ENCODE measurements at regions not wholly inside any gene's neighbourhood (a gene's known extent, or its start where the extent isn't known, plus 50 kb on each side); places are given as distances from the start of the nearest gene placed in this dataset.

DNA sequence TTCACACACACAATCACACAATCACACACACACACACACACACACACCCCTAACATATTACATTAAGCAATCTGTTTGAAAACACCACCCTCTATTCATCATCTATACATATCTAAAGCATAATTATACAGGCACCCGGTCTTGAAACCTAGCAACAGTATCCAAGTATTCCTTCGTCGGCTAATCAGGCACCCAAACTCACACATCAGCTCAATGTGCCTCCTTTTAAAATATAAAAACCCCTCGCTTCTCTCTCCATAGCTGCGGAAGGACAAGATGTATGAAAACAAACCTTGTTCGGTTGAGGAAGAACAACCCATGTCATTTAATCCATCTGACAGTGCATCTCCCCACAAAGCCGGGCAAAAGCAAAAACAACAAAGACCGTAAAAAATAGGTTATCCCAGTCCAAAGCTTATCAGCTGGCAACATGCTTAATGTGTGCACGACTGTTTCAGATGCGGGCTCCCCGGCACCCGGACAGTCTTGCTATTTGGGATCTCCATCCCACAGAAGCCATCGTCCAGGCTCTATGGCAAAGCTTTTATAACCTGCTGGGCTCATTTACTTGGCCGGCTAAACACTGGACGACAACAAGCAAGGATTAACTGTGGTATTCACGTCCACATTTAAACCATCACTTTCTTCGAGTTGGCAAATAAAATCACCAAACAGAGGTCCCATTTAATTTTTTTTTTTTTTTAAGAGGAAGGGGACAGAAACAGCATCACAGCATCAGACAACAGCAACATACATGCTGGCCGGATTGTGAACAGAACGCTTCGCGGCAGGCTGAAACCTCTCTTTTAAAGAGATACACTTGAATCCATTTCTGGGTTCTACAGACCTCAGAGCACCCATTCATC is 365.5 kb downstream of the SHANK2 start:
- TF ChIP-seq, protein P1, sequence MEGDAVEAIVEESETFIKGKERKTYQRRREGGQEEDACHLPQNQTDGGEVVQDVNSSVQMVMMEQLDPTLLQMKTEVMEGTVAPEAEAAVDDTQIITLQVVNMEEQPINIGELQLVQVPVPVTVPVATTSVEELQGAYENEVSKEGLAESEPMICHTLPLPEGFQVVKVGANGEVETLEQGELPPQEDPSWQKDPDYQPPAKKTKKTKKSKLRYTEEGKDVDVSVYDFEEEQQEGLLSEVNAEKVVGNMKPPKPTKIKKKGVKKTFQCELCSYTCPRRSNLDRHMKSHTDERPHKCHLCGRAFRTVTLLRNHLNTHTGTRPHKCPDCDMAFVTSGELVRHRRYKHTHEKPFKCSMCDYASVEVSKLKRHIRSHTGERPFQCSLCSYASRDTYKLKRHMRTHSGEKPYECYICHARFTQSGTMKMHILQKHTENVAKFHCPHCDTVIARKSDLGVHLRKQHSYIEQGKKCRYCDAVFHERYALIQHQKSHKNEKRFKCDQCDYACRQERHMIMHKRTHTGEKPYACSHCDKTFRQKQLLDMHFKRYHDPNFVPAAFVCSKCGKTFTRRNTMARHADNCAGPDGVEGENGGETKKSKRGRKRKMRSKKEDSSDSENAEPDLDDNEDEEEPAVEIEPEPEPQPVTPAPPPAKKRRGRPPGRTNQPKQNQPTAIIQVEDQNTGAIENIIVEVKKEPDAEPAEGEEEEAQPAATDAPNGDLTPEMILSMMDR (IDR thresholded peaks at IDR 0.05) = no peak
- intact Hi-C loops (cut with DNase I) = no loop called here
- H3K4me3 ChIP-seq = no peak overlapping the region
- ATAC-seq (no peak), DNase-seq (no peak)
- no peaks in the 10 kb centered on the region for H3K36me3 ChIP-seq
- H3K4me1 ChIP-seq = no peaks in the 10 kb centered on the region
- no peaks in the 10 kb centered on the region for H3K9me3 ChIP-seq
- H3K27me3 ChIP-seq (ENCODE audit: low read depth) = no peaks in the 10 kb centered on the region
- no peak overlapping the region for H3K27ac ChIP-seq

DNA sequence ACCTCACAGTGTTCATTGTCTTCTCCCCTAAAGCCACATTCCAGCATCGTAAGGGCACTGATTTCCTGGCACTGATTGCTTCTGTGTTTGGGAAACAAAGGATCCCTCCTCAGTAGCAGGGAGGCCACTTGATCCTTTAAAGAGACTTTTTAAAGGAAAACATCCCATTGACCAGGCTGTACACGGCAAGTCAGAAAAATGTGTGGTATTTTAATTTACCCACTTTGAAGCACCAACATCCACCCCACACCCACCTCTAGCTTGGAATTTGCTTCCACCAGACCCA is 364.9 kb downstream of the SHANK2 start:
- H3K4me1 ChIP-seq = no peaks in the 10 kb centered on the region
- intact Hi-C loops (cut with DNase I) = no loop called here
- TF ChIP-seq, protein P1 (IDR thresholded peaks at IDR 0.05) = no peak
- no peaks in the 10 kb centered on the region for H3K9me3 ChIP-seq
- H3K4me3 ChIP-seq = no peak overlapping the region
- H3K36me3 ChIP-seq = no peaks in the 10 kb centered on the region
- H3K27ac ChIP-seq = no peak overlapping the region
- ATAC-seq (no peak), DNase-seq (no peak)
- H3K27me3 ChIP-seq (ENCODE audit: low read depth) = no peaks in the 10 kb centered on the region

GRCh38 chr11:70888061-70888460 is 364.3 kb downstream of the SHANK2 start:
- intact Hi-C loops (cut with DNase I) = no loop called here
- Histone ChIP-seq H3K4me3 (no peak overlapping the region), H3K9me3 (no peaks in the 10 kb centered on the region), H3K36me3 (no peaks in the 10 kb centered on the region), H3K27me3 (ENCODE audit: low read depth) (no peaks in the 10 kb centered on the region), H3K27ac (no peak overlapping the region), H3K4me1 (no peaks in the 10 kb centered on the region)
- DNase-seq = no peak
- TF ChIP-seq, protein P1 (IDR thresholded peaks at IDR 0.05) = no peak
- no peak for ATAC-seq

GRCh38 chr11:70889411-70889810 is 363.0 kb downstream of the SHANK2 start:
- no peak overlapping the region for H3K4me3 ChIP-seq
- intact Hi-C loops (cut with DNase I) = no loop called here
- DNase-seq = peak; percentile 19

DNA sequence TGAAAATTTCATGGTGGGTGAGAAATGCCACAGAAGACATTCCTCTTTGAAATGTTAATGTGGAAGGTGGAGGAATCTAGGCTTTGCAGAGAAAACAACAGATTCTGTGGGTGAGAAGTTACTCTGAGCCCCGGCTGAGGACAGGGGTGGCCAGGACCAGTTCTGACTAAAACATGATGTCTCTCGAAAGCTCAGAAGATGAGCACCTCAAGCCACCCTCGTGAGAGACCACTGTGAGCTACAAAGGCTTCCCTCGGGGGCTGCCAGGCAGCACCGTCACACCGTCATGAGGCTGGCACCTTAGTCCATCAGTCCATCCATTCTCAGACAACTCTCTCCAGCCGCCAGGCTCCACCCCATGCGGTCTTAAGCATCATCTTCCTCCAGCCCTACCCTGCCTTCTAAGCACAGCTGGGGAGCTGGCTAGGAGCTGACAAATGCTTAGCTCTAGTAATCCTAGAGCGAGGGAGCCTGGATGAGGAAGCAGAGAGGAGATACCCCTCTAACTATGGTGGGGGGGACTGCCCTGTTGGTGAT is 360.5 kb downstream of the SHANK2 start:
- H3K27ac ChIP-seq = no peak overlapping the region
- H3K4me3 ChIP-seq = no peak overlapping the region
- DNase-seq (peak; percentile 30), ATAC-seq (no peak)
- TF ChIP-seq, protein P1 (IDR thresholded peaks at IDR 0.05) = no peak
- no peaks in the 10 kb centered on the region for H3K36me3 ChIP-seq
- H3K9me3 ChIP-seq = no peaks in the 10 kb centered on the region
- intact Hi-C loops (cut with DNase I) = no loop called here
- no peaks in the 10 kb centered on the region for H3K27me3 ChIP-seq (ENCODE audit: low read depth)
- H3K4me1 ChIP-seq = no peaks in the 10 kb centered on the region

More at GRCh38 chr11:70889411-70889810, 363.0 kb downstream of the SHANK2 start:
- H3K36me3 ChIP-seq = no peaks in the 10 kb centered on the region
- H3K4me1 ChIP-seq = no peaks in the 10 kb centered on the region
- H3K9me3 ChIP-seq = no peaks in the 10 kb centered on the region
- no peak for ATAC-seq
- TF ChIP-seq, protein P1 (IDR thresholded peaks at IDR 0.05) = no peak
- no peak overlapping the region for H3K27ac ChIP-seq
- no peaks in the 10 kb centered on the region for H3K27me3 ChIP-seq (ENCODE audit: low read depth)

All from lower lobe of right lung (tissue), 2 donors.